Colonic mucosa (tissue), 4 donors: ENCODE measurements at regions not wholly inside any gene's neighbourhood (a gene's known extent, or its start where the extent isn't known, plus 50 kb on each side); places are given as distances from the start of the nearest gene placed in this dataset.
"Not testable (repeated sequence)": the region's sequence is repeated elsewhere in the genome, so short reads cannot be mapped to it uniquely, and the experiment has no call there.

ENCODE experiments used
- DNase-seq: peaks from one replicate; pipeline ENCODE4 v3.0.0-alpha.2; 2020
- H3K27ac ChIP-seq: fragments of 200-600 bp; one replicate; pipeline ENCODE4 v1.8.0; 2021
- H3K27me3 ChIP-seq: fragments of 200-600 bp; one replicate; pipeline ENCODE4 v1.8.0; 2021
- H3K36me3 ChIP-seq: fragments of 200-600 bp; one replicate; pipeline ENCODE4 v1.8.0; 2021
- H3K4me1 ChIP-seq: fragments of 200-600 bp; one replicate; pipeline ENCODE4 v1.8.0; 2021; ENCODE audit warnings: mild to moderate bottlenecking
- H3K4me3 ChIP-seq: fragments of 200-600 bp; one replicate; pipeline ENCODE4 v1.8.0; 2021
- H3K9ac ChIP-seq, 2 donors: one replicate each; pipeline ENCODE4 v1.7.0; 2013; ENCODE audit warnings: control low read depth in 2 of 2, low read depth in 2 of 2, low read length in 2 of 2
- H3K9me3 ChIP-seq: fragments of 200-600 bp; one replicate; pipeline ENCODE4 v1.8.0; 2021
- CTCF ChIP-seq: fragments of 200-600 bp; IDR thresholded peaks from one replicate; pipeline ENCODE4 v1.8.0; 2022; ENCODE audit warnings: antibody characterized with exemption, mild to moderate bottlenecking
- intact Hi-C: fragments of 100-400 bp; cut with DNase I; formaldehyde crosslinking; loops from one replicate; pipeline ENCODE4 v1.14.1; 2022
- donor health status: healthy.
- donor health status: DM: no; HTN: no; CAD: no.
- donor health status: DM: no; HTN: no; CAD: no.

- Histone ChIP-seq H3K9ac (no peak overlapping the region), H3K4me1 (no peaks in the 10 kb centered on the region), H3K27me3 (no peaks in the 10 kb centered on the region), H3K36me3 (no peaks in the 10 kb centered on the region), H3K9me3 (no peaks in the 10 kb centered on the region), H3K4me3 (no peak overlapping the region), H3K27ac (no peak overlapping the region)
- TF ChIP-seq CTCF, result no peak
- intact Hi-C loops, result no loop called here
- DNase-seq, result no peak
Observed at GRCh38 chr9:12424243-12424642, 268.9 kb upstream of the TYRP1 start.

GRCh38 chr9:12425878-12426864, 267.0 kb upstream of the TYRP1 start:
- DNase-seq, result no peak
- H3K4me1 ChIP-seq, result no peaks in the 10 kb centered on the region
- H3K4me3 ChIP-seq, result no peak overlapping the region
- no peaks in the 10 kb centered on the region for H3K27me3 ChIP-seq
- H3K36me3 ChIP-seq, result no peaks in the 10 kb centered on the region
- H3K9me3 ChIP-seq, result no peaks in the 10 kb centered on the region
- H3K27ac ChIP-seq, result no peak overlapping the region
- H3K9ac ChIP-seq, result no peak overlapping the region
- intact Hi-C loops, result no loop called here
- no peak for TF ChIP-seq CTCF

GRCh38 chr9:12439267-12439666, 253.9 kb upstream of the TYRP1 start:
- Histone ChIP-seq H3K4me3 (no peak overlapping the region), H3K27ac (no peak overlapping the region), H3K9ac (no peak overlapping the region), H3K36me3 (no peaks in the 10 kb centered on the region), H3K27me3 (no peaks in the 10 kb centered on the region), H3K4me1 (no peaks in the 10 kb centered on the region), H3K9me3 (no peaks in the 10 kb centered on the region)
- DNase-seq, result no peak
- intact Hi-C loops, result no loop called here
- no peak for TF ChIP-seq CTCF

- H3K27me3 ChIP-seq, H3K36me3 ChIP-seq, H3K9ac ChIP-seq, DNase-seq, intact Hi-C loops, H3K9me3 ChIP-seq, H3K27ac ChIP-seq, H3K4me3 ChIP-seq, H3K4me1 ChIP-seq: not testable (repeated sequence)
Observed at GRCh38 chr9:12441080-12441479, 252.1 kb upstream of the TYRP1 start.

GRCh38 chr9:12441506-12441905, 251.7 kb upstream of the TYRP1 start:
- no peaks in the 10 kb centered on the region for H3K36me3 ChIP-seq
- intact Hi-C loops, result no loop called here

More at GRCh38 chr9:12441506-12441905, 251.7 kb upstream of the TYRP1 start:
- H3K9me3 ChIP-seq, result no peaks in the 10 kb centered on the region
- DNase-seq, result no peak
- no peak for TF ChIP-seq CTCF
- no peaks in the 10 kb centered on the region for H3K27me3 ChIP-seq
- H3K4me1 ChIP-seq, result no peaks in the 10 kb centered on the region
- H3K27ac ChIP-seq, result no peak overlapping the region
- H3K4me3 ChIP-seq, result no peak overlapping the region
- no peak overlapping the region for H3K9ac ChIP-seq
